ENCODE measurements at regions not wholly inside any gene's neighbourhood (a gene's known extent, or its start where the extent isn't known, plus 50 kb on each side); places are given as distances from the start of the nearest gene placed in this dataset.

DNA sequence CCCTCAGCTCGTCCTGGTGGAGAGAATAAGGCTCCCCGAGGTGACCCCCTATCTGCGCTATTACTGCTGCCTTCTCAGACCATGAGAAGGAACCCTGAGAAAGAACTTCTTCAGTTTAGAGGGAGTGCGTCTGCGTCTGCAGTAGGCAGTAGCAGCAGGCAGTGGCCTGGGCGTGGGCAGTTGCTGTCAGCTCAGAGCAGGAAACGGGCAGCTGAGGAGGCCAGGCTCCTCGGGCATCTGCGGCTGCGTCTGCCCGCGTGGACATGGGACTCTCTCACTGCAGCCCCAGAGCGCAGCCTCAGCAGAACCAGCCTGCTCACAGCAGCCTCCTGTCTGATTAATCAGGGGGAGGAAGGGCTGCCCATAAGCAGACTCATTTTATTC is 49.8 kb upstream of the FCN1 start:
- no peak for DNase-seq (ENCODE audit: low spot score)

DNA sequence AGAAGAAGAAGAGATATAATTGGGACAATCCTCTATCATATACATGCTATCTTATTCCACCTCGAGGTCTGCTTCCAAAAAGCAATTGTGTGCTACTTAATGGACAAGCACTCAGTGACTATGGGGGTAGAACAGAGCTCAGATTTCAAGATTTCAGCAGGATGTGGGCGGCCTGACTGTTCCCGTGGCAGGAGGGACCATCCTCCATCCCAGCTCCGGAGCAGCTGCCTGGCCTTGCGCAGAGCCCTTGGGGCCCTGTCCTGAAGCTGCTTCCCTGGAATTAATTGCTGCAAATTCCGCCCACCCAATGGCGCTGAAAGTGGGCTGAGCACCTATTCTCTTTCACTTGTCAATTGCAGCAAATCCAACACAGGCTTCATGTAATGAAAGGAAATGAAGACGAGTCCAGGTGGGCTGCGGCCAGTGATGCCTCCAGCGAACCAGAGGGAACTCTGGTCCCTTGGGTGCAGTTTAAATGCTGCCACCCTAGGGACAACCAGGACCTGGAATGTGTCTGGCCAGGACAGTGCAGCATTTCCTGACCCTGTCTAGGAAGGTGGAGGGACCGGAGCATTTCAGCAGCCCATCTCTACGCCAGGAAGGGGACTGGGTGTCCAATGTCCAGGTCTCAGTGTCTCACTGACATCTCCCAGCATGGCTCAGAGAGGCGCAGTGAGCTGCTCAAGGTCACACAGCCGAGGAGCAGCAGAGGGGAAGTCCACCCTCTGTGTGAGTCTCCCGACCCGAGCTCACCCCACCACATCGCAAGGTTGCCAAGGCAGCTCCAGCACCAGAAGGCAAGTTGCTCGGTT is 50.5 kb upstream of the FCN1 start:
- no peak for DNase-seq (ENCODE audit: low spot score)

DNA sequence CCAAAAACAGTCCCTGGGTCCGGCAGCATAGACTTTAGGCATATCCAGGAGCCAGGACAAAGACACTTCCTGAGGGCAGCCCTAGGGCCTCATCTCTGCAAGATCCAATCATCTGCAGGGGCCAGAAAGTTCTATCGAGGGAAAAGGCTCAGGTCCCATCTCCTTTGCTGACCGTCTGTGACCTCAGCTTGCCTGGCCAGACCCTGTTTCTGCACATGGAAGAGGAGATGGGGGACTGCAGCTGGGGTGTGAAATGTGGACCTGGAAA is 51.0 kb upstream of the FCN1 start:
- DNase-seq (ENCODE audit: low spot score) = no peak

DNA sequence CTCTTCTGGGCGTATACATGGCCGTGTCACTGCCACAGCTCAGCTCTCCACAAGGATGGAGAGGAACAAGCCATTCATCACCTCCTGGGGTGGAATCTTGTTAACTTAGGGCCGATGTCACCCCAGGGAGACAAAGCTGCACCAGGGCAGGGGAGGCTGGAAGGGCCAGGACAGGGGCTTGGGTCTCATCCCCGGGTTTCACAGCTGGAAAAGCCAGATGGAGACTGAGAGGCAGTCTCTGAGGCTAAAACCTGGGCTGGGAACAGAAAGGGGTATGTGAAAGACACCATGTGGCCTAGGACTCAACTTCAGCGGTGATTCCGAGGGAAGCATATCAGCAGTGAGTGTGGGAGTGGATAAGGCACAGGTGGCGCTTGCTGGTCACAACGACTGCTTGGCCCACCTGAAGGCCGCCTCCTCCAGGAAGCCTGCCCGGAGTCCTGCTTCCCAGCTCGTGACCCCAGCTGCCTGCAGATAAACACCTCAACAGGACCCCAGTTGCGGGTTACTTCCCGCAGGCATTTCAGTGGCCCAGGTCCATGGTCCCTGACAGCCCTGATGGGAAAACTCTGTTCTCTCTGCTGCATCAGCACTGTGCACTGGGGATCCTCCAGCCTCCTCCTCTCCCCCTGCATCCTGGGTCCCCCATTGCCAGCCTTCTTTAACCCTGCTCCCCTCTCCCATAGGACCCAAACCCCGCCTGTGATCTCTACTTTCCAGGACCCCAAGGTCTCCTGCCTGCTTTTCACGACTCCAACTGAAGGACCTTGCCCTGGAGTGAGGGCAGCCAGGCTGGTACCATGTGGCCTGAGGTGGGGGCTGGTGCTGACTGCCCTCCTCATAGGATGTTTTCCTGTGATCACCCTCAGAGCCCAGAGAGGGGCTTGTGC is 51.7 kb upstream of the FCN1 start:
- DNase-seq (ENCODE audit: low spot score) = no peak

- no peak for DNase-seq (ENCODE audit: low spot score)
Measured at GRCh38 chr9:134970198-134970597, 52.5 kb upstream of the FCN1 start.

DNA sequence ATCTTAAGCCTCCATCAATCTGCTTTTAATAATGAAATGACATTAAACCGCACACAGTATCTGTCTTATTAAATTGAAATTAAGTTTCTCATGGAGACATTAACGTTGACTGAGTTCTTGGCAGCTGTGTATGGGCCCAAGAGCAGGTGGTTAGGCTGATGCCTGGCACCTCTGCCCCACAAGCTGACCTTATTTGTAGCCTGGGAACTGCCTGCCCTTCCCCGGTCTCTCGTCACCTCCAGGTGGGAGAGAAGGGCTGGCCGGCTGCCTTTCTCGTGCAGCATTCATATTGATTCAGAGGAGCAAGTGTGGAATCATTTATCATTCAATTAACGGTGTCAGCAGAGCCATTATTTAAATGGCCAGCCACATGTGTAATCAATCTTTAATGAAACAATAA is 53.0 kb upstream of the FCN1 start:
- no peak for DNase-seq (ENCODE audit: low spot score)

- DNase-seq (ENCODE audit: low spot score) = no peak
Measured at GRCh38 chr9:134971196-134971595, 53.5 kb upstream of the FCN1 start.

- no peak for DNase-seq (ENCODE audit: low spot score)
Measured at GRCh38 chr9:134971696-134972095, 54.0 kb upstream of the FCN1 start.

GRCh38 chr9:134972140-134972539 is 54.4 kb upstream of the FCN1 start:
- DNase-seq (ENCODE audit: low spot score) = no peak

DNA sequence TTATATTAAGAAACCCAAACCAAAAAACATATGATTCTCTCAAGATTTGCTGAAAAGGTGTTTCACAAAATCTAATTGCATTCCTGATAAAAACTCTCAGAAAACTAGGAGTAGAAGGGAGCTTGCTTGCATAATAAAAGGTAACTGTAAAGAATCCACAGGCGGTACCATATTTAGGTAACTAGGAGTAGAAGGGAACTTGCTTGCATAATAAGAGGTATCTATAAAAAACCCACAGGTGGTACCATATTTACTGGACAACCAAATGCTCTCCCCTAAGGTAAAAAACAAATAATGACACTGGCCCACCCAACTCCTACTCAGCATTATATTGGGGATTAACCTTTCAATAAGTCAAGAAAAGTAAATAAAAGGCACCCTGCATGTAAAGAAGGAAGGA is 57.5 kb upstream of the FCN1 start:
- DNase-seq (ENCODE audit: low spot score) = no peak

DNA sequence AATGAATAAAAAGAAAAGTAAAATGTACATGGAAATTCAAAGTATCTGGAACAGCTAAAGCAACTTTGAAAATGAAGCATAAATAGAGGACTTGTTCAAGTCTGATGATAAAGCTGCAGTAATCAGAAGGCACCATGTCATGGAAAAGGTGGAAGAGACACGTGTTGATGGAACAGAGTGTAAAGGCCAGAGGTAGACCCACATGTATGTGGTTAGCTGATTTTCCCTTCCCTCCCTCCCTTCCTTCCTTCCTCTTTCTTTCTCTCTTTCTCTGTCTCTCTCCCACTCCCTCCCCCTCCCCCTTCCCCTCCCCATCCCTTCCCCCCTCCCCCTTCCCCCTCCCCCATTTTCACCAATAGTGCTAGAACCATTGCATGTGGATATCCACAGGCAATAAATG is 58.7 kb upstream of the FCN1 start:
- DNase-seq (ENCODE audit: low spot score) = no peak

DNA sequence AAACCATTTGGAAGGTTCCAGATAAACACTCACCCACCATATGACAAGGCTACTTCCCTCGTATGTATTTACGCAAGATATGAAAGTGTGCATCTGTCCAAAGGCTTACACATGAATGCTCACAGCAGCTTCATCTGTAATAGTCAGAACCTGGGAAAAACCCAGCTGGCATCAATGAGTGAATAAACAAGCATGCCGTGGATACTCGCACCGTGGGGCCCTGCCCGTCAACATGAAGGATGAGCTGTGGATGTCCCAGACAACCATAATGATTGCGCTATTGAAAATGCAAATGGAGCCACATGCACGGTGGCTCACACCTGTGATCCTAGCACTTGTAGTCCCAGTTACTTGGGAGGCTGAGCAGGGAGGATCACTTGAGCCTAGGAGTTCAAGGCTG is 60.6 kb upstream of the FCN1 start:
- DNase-seq (ENCODE audit: low spot score) = no peak

DNA sequence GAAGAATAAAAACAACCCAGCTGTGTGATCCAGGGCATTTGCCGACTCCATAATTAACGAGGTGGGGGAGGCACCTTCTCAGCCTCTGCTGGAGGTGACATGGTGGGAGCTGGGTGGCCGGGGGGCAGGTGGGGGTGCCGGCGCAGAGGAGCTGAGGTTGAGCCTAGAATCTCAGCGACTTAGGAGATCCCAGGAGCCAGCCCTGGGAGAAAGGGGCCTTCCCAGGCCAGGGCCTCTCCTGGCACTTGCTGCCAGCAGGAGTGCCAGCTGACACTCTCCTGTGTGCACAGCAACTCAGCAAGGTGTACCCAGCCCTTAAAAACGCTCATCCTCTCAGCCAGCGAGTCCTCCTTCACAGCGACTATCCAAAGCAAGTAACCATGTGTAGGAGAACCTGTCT is 62.8 kb upstream of the FCN1 start:
- no peak for DNase-seq (ENCODE audit: low spot score)

- no peak for DNase-seq (ENCODE audit: low spot score)
Measured at GRCh38 chr9:134980991-134981390, 63.3 kb upstream of the FCN1 start.

GRCh38 chr9:134981829-134982228 is 64.1 kb upstream of the FCN1 start:
- no peak for DNase-seq (ENCODE audit: low spot score)

- no peak for DNase-seq (ENCODE audit: low spot score)
Measured at GRCh38 chr9:134982311-134982710, 64.6 kb upstream of the FCN1 start.

DNA sequence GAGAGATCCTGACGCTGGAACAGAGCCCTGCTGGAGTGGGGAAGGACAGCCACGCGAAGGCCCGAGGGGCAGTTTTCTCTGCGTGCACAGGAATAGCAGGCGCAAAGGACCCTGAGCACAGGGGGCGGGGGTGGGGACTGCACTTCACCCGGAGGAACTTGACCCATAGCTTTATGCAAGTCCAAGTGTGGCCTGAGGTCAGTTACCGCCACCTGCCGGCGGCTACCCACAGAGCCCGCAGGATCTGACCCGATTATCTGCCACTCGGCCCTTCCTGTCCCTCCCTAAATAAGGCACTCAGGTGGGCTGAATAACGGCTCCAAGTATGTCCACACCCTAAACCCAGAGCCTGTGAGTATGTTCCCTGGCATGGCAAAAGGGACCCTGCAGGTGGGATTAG is 65.4 kb upstream of the FCN1 start:
- no peak for DNase-seq (ENCODE audit: low spot score)

- no peak for DNase-seq (ENCODE audit: low spot score)
Measured at GRCh38 chr9:134983506-134984371, 66.0 kb upstream of the FCN1 start.

DNA sequence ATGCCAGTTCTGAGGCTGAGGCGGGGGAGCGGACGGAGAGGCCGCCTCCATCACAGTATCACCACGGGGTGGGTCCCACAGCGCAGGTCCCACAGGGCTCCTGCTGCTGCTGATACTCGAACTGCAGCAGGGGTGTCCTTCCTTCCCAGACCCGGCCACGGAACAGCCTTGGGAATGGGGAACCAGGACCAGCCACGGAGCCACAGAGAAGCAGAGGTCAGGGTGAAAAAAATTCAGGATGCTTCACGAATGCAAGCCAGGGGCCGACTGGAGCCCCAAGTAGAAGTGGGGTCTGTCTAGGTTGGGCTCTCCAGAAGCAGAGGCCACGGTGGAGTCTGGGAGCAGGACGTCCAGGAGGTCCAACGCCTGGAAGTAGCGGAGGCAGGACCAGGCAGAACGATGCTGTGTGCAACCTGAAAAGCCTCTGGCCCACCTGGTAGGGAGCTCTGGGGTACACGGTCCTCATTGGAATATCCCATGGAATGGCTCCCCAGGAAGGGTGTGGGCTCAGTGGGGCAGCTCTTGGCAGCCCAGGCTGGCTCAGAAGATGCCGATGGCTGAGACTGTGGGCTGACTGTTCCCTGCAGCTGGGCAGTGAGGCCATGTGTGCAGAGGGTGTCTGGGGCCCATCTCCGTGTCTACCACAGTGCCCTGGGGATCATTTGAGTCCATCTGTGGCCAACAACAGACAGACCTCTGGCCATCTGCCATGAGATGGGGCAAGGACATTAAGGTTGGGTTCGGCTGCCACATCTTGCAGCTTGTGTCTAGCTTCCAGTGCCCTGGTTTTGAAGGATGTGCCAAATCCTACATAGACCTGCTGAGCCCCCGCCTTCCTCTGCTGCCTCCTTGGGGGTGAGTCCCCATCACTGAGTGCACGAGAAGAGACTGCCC is 66.9 kb upstream of the FCN1 start:
- DNase-seq (ENCODE audit: low spot score) = no peak

DNA sequence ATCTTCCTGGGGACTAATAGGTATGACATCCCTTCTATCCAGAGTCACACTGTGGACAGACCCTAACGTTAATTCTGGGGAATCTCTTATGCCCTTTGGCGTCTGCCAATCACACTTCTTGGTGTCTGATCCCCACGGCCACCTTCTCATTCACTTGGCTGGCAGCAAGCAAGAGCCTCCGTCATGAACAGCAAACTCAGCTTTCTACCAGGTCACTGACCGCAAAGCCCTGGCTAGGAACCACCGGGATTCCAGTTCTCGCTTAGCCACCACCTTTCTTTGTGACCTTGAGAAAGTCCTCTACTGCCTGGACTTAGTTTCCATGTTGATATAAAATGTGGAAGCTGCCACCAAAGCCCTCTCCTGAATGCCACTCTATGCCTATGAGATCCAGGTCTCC is 67.7 kb upstream of the FCN1 start:
- no peak for DNase-seq (ENCODE audit: low spot score)

DNA sequence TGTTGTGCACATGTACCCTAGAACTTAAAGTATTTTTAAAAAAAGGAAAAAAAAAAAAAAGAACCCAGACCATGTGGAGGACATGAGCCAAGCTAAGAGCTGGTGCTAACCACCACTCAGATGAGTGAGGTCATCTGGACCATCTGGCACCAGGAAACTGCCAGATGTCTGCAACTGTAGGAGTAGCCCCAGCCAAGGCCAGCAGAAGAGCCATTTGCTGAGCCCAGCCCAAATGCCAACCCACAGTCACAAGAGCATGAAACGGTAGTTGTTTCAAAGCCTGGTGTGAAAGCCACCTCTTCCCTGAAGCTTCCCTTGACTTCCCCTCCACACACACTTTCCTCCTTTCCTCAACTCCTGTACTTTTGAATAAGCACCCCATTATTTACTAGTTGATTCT is 69.2 kb upstream of the FCN1 start:
- no peak for DNase-seq (ENCODE audit: low spot score)

- no peak for DNase-seq (ENCODE audit: low spot score)
Measured at GRCh38 chr9:134987376-134987775, 69.7 kb upstream of the FCN1 start.

Data from COLO829 (cell line).